CD1c-positive myeloid dendritic cell (primary cell): ENCODE measurements at regions not wholly inside any gene's neighbourhood (a gene's known extent, or its start where the extent isn't known, plus 50 kb on each side); places are given as distances from the start of the nearest gene placed in this dataset.
"Not testable (repeated sequence)": the region's sequence is repeated elsewhere in the genome, so short reads cannot be mapped to it uniquely, and the experiment has no call there.

Experiments
- DNase-seq: peaks from one replicate; pipeline ENCODE4 v3.0.0-alpha.2; 2016; ENCODE audit errors: extremely low spot score

DNA sequence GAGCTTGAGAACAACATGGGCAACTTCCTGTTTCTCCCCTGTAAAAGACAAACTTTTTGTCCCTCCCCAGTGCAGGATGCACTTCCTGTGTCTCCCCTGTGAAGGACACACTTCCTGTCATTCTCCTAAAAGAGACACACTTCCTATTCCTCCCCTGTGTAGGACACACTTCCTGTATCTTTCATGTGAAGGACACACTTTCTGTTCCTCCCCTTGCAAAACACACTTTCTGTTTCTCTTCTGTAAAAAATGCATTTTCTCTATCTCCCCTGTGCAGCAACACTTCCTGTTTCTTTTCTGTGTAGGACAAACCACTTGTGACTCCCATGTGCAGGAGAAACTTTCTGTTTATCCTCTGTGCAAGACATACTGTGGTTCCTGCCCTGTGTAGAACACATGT, 488.6 kb upstream of the USP9Y start:
- DNase-seq = no peak

DNA sequence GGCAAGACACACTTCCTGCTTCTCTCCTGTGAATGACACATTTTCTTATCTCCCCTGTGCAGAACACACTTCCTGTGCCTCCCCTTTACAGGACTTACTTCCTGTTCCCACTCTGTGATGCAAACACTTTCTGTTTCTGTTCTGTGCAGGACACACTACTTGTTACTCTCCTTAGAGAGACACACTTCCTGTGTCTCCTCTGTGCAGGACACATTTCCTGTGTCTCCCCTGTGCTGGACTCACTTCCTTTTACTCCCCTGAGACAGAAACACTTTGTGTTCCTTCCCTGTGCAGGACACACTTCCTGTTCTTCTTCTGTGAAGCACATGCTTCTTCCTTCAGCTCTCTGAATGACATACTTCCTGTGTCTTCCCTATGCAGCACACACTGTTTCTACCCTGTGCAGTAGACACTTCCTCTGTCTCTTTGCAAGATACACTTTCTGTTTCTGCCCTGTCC, 485.4 kb upstream of the USP9Y start:
- no peak for DNase-seq

DNA sequence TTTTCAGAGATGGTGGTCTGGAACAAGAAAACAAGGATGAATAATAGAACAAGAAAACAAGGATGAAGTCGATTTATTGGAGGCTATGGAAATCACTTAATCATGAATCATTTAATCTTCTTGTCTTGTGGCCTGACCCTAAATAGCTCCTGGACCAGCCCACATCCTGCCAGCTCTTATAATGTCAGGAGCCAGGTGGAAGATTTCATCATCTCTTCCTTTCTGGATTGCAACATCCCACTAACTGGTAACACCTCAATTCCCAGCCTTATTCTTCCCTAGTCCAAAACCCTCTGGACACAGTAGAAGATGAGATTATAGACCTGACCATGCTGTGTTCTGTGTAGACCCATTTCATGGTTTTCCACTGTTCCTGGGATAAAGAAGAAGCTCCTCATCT, 470.1 kb upstream of the USP9Y start:
- no peak for DNase-seq

DNA sequence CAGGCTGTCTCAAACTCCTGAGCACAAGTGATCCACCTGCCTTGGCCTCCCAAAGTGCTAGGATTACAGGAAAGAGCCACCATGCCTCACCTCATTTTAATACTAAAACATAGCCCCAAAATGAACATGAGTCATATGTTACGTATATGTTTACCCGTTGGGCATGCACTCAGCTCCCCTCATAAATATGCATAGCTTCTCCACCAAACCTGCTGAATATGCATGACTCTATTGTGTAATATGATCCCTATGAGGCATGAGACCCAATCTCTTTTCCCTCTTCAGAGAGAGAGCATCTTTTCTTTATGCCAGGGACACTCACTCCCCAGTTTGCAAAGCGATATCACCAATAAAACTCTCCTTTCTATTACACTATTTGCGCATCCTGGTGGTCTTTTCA, 464.6 kb upstream of the USP9Y start:
- DNase-seq = no peak

DNA sequence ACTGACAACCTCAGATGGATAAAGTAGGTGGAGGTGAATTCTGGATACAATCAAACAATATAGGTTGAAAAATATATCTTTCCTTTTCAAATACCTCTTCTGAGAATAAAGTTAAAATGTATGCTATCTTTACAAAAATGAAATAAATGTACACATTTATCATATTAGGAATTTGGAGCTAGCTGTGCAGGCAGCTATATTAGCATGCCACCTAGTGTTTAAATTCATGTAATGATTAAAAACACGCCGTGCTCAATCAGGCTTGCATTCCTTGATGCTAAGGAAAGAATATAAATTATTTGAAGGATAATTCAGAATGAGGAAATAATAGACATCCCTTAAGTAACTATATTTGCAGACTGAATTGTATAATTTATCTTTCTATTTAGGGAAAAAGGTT, 460.7 kb upstream of the USP9Y start:
- not testable (repeated sequence) for DNase-seq

DNA sequence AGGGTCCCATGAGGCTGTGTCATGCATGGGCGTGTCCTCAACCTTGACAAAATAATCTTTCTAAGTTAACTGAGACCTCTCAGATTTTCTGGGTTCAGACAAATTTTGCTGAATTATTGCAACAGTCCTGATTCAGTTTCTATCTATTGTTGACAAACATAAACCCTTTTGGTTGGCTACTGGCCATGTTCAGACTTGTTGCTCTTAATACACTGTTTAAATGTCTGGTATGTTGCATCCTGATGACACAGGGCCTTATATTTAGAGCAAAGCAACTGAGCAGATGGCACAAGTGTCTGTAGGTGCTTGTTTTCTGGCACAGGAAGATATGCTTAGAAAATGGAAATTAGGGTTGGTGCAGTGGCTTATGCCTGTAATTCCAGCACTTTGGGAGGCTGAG, 456.9 kb upstream of the USP9Y start:
- DNase-seq = no peak

DNA sequence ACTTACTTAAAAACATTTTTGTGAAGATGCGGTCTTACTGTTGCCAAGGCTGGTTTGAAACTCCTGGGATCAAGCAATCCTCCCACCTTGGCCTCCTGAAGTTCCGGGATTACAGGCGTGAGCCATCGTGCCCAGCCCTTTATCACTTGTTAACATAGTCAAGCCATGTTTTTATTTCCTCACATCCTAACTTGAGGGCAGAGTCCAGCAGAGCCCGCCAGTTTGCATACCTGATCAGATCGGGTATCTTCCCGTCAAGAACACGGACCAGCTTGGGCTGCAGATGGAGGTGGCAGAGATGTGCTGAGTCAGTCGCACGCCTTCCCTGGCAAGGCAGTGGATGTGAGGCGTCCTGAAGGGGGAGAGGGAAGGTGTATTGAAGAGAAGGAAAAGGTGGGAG, 447.3 kb upstream of the USP9Y start:
- no peak for DNase-seq

DNA sequence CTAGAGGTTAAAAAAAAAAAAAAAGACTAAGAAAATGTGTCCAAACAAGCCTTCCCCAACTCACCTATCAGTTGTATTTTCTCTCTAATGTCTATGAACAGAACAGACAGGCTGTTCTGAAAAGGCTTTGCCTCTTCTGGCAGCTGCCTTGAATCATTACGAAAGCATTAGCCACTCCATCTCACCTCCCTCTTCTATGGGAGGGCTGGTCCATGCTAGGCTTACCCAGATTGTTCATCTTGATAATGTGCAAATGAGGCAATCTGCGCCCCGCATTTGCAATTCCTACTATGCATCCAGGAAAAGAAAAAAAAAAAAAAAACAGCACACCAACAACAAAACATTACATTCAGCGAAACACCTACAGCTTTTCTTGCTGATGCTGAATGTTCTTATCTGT, 429.9 kb upstream of the USP9Y start:
- DNase-seq = no peak

DNA sequence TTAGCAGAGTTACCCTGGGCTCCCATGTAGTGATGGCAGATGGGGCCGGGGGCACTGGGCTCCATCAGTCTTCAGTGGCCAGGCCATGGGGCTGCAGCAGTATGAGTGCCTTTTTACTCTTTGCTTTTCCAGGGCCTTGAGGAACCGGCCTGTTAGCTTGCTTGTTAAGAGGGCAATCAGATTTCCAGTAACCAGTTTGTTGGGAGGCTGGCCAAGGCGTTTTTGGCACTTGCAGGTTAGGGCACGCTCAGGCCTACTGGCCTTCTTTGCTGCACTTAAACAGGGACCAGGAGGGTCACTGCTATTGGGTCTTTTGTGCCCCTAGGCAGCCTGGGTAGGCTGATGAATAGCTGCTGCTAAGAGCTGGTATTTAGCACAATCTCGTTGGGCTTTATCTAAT, 415.4 kb upstream of the USP9Y start:
- no peak for DNase-seq

DNA sequence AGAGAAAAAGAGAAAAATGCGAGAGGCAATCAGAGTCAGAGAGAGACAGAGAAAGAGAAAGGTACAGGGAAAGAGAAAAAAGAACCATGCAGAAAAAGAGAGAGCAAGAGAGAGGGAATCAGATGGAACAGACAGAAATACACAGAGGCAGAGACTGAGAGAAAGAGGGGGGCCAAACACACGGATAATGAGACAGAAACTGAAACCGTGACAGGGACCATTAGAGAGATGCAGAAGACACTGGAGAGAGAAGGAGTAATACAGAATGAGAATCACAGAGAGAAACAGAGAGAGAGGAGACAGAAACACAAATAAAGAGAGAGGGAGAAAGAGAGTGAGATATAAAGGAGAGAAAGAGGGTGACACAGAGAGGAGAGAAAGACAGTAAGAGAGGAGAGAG, 412.1 kb upstream of the USP9Y start:
- no peak for DNase-seq

DNA sequence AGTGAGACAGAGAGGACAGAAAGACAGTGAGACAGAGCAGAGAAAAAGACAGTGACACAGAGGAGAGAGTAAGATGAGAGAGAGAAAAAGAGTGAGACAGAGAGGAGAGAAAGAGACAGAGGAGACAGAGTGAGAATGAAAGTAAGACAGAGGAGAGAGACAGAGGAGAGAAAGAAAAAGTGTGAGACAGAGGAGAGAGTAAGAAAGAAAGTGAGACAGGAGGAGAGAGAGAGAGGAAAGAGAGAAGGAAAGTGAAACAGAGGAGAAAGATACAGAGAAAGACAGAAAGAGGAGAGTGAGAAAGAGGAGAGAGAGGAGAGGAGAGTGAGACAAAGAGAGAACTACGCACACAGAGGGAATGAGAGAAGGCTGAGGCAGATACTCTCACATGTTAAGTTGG, 411.6 kb upstream of the USP9Y start:
- no peak for DNase-seq

DNA sequence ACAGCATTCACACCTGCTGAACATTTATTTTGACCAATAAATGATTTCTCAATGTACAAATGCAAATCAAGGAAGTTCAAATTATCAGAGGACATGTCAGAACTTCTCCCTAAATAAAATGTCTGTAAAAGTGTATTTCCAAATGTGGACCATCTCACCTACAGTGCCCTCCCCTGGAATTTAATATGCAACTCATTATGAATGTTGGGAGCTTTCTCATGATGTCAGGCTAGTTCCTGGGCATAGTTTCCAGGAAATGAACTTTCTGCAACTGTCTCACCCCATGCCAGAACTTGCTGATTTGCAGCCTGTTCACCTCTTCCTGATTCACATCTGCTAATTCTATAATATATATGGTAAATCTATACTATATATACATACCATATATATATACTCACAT, 408.5 kb upstream of the USP9Y start:
- DNase-seq = no peak

DNA sequence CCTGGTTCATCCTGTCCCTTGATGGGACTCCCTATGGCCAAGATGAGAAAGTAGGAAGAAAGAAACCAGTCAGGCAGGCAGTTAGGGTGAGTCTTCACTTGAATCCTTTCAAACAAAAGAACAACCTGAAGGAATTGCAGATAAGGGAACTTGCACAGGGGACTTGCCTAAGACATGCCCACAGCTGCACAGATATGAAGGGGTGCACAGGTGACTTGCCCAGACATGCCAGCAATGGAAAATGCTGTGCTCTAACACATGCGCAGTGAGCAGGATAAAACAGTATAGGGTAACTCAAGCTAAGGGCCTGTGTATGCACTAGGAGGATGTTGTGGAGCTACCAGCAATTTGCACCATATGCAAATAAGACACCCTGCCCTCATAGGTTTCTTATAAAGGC, 404.6 kb upstream of the USP9Y start:
- DNase-seq = no peak

DNA sequence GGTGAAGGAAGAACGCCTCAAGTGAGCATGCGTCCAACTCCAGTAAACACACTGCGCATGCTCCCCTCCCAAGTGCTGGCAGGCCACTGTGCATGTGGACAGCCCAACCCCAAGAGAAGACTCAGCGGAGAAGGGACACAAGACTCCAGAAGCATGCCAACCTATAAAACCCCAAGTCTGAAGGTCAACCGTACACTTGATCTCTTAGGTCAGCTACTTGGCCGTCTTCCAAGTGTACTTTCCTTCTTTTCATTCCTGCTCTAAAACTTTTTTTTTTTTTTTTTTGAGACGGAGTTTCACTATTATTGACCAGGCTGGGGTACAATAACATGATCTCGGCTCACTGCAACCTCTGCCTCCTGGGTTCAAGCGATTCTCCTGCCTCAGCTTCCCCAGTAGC, 401.2 kb upstream of the USP9Y start:
- not testable (repeated sequence) for DNase-seq

DNA sequence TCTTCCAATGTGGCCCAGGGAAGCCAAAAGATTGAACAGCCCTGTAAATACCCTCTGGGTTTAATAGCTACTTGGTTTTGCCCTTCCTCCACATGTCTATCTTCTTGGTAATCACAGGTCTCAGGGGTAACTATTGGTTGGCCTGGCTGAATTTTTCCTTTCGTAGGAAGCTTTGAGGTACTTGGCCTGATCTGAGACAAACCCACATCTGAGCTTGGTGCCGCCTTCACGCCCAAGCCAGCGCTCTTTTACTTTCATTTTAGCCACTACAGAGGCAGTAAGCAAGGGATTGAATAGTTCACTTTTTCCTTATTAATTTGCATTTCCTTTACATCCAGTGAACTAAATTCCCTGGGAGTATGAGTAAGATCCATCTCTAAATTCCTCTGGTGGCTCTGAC, 397.6 kb upstream of the USP9Y start:
- no peak for DNase-seq

DNA sequence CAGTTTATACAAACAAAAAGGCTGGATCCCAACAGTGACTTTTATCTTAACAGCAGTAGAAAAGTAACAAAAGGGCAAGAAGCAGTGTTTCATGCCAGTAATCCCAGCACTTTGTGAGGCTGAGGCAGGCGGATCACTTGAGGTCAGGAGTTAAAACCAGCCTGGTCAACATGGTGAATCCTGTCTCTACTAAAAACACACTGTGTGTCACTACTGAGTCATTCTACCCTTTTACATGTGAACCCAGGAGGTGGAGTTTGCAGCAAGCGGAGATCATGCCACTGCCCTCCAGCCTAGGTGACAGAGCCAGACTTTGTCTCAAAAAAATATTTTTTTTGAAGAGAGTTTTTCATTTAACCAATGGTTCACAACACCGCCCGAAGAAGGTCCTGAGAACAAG, 395.6 kb upstream of the USP9Y start:
- DNase-seq = no peak

DNA sequence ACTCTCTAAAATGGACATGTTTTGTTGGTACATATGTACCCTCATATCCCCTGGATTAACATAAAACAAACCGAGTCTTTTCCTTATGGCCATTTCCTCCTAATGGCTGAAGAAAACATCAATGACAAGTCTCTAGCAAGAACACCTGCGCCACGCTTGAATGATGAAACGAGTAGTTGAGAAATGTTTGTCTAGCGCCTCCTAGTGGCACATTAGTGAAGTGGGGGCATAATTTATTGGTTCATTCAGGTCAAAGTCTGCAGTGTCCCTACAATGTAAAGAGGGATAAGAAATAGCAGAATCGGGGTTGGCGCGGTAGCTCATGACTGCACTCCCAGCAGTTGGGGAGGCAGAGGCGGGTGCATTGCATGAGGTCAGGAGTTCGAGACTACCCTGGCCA, 391.8 kb upstream of the USP9Y start:
- DNase-seq = no peak

DNA sequence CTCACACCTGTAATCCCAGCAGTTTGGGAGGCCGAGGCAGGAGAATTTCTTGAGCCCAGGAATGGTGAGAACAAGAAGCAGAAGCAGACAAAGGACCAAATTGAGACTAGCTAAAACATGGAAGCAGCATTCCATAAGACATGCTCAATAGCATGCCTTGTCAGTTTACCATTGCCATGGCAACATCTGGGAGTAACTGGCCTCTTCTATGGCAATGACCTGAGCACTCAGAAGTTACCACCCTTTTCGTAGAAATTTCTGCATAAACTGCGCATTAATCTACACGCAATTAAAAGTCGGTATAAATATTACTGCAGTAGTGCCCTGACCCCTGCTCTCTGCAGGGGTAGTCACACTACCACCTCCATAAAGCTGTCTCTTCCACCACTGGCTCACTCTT, 390.2 kb upstream of the USP9Y start:
- DNase-seq = no peak

DNA sequence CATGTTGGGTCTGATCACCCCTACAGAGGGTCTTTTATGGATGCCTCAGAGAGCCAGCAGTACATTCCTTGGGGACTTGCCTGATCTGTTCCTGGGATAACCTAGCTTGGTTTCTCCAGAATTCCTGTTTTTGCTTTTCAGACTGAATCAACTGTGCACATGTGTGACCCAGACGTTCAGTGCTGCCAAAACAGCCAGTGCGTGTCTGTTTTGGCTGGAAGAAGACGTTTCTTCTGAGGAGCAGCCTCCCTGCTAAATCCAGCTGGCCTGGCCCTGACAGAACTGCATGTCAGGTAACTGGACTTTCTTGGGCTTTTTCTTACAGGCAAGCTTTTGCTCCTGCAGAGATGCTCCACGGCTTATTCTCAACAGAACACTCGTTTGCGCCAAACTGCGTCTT, 373.3 kb upstream of the USP9Y start:
- no peak for DNase-seq

DNA sequence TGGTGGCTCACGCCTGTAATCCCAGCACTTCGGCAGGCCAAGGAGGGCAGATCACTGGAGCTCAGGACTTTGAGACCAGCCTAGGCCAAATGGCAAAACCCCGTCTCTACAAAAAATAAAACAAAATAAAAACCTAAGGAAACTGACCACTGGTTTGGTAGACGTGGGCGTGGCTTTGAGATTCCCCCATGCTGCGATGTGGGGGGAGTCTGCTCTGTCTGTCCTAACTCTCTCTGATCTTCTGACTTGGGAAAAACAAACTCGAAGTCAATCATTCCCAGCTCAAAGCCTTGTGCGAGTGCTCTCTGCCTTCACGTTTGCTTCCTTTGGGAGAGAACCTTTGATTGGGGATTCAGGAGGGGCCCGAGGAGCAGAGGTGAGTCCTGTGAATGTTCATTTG, 369.1 kb upstream of the USP9Y start:
- not testable (repeated sequence) for DNase-seq

DNA sequence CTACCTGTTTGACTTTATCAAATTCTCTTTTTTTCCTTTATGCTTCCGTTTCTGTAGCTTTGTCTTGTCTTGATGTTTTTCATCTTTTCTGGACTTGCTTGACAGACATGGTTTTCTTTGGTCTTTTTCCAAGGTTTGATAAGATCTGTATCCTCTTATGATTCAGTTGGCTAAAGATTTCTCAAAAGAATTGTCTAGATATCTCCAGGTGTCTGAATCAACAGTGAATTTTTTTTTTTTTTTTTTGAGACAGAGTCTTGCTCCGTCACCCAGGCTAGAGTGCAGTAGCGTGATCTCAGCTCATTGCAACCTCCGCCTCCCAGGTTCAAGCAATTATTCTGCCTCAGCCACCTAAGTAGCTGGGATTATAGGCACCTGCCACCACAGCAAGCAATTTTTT, 357.8 kb upstream of the USP9Y start:
- DNase-seq = no peak

DNA sequence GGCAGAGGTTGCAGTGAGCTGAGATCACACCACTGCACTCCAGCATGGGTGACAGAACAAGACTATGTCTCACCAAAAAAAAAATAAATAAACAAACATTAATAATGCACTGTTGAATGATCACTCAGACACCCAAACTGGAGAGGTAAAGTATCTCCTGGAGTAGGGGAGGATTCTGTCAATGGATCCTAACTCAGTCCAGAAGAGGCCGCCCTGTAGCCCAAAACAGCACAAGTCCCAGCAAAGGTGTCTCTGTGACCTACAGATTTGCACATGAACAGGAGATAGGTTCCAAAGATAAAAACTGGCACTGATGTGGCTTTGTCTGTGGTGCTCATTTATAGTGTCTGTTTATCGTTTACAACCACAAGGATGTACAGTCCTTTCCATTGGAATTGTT, 352.9 kb upstream of the USP9Y start:
- DNase-seq = no peak

DNA sequence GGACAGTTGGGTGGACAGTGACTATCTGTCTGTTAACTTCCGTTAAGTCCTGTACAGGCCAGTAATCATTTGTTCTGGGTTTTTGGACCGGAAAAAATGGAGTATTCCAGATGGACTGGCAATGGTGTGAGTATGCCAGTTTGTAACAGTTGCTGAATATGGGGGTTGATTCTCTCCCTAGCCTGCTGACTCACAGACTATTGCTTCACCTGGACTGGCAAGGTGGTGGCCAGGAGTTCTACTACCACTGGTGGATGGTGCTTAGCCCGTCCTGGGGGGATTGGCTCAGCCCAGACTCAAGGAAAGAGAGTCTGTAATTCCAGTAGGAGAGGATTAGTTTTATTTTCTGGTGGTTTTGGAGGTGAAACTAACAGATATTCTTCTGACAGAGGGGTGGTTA, 343.8 kb upstream of the USP9Y start:
- DNase-seq = no peak

DNA sequence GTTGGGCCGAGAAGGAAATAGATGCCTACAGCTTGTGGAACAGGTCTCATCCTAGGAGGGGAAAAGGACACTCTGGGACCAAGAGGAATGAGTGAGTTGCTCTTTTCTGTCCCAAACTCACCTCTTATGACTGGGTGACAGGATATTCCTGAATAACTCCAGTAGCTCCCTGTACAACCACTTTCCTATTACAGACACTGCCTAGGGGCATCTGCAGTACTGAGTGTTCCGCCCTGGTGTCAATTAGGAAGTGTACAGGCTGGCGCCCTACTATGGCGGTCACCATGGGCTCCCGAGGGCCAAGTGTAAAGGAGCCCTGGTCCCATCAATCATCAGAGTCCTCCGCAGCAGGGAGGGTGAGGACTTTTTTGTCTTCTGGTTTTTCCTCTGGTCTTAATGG, 343.4 kb upstream of the USP9Y start:
- no peak for DNase-seq

DNA sequence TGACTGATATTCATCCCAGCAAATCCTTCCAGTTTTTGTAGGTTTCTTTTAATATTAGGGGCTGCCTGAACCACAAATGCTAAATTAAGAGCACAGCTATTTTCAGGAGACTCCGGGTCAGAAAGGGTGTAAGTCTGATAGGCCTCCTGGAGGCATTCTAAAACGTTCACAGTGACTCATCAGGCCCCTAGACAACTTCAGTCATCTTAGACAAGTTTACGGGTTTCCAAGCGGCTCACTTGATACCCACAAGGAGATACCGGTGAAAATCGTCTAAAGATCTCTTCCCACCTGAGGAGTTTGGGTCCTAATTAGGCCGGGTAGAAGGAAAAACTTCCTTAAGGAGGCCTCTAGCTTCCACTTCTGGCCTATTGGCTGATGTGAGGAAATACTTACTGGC, 342.7 kb upstream of the USP9Y start:
- no peak for DNase-seq
